ENCODE measurements at regions not wholly inside any gene's neighbourhood (a gene's known extent, or its start where the extent isn't known, plus 50 kb on each side); places are given as distances from the start of the nearest gene placed in this dataset.

GRCh38 chr2:52710810-52711618 is 1056.6 kb upstream of the CHAC2 start:
- TF ChIP-seq CTCF (IDR thresholded peaks at IDR 0.05) (no peak), POLR2A (IDR thresholded peaks at IDR 0.05) (no peak)
- intact Hi-C loops (cut with DNase I; ENCODE audit: low total_unique reads) = no loop called here
- H3K4me3 ChIP-seq (ENCODE audit: low read depth, poor library complexity, severe bottlenecking) = no peak overlapping the region
- DNase-seq (ENCODE audit: low spot score in 2 of 2) = no peak
- 68 to 79% methylated on average over 5 of the region's 5 CpGs for WGBS, 2 donors

GRCh38 chr2:52704251-52704650 is 1063.4 kb upstream of the CHAC2 start:
- no peak overlapping the region for H3K4me3 ChIP-seq (ENCODE audit: low read depth, poor library complexity, severe bottlenecking)
- DNase-seq (ENCODE audit: low spot score in 2 of 2) = no peak
- no peak for TF ChIP-seq POLR2A (IDR thresholded peaks at IDR 0.05)
- TF ChIP-seq CTCF (IDR thresholded peaks at IDR 0.05) = no peak
- intact Hi-C loops (cut with DNase I; ENCODE audit: low total_unique reads) = no loop called here

- intact Hi-C loops (cut with DNase I; ENCODE audit: low total_unique reads) = no loop called here
- TF ChIP-seq POLR2A (IDR thresholded peaks at IDR 0.05) (no peak), CTCF (IDR thresholded peaks at IDR 0.05) (no peak)
- no peak overlapping the region for H3K4me3 ChIP-seq (ENCODE audit: low read depth, poor library complexity, severe bottlenecking)
- WGBS, 2 donors = 73 to 74% methylated on average over 4 of the region's 4 CpGs
- no peak for DNase-seq (ENCODE audit: low spot score in 2 of 2)
Measured at GRCh38 chr2:52703004-52703403, 1064.6 kb upstream of the CHAC2 start.

GRCh38 chr2:52698408-52698807 is 1069.2 kb upstream of the CHAC2 start:
- intact Hi-C loops (cut with DNase I; ENCODE audit: low total_unique reads) = no loop called here
- WGBS, 2 donors = 51 to 75% methylated on average over 3 of the region's 3 CpGs
- no peak for DNase-seq (ENCODE audit: low spot score in 2 of 2)
- no peak for TF ChIP-seq POLR2A (IDR thresholded peaks at IDR 0.05)
- no peak for TF ChIP-seq CTCF (IDR thresholded peaks at IDR 0.05)
- H3K4me3 ChIP-seq (ENCODE audit: low read depth, poor library complexity, severe bottlenecking) = no peak overlapping the region

GRCh38 chr2:52697690-52698089 is 1069.9 kb upstream of the CHAC2 start:
- no peak overlapping the region for H3K4me3 ChIP-seq (ENCODE audit: low read depth, poor library complexity, severe bottlenecking)
- no peak for DNase-seq (ENCODE audit: low spot score in 2 of 2)
- TF ChIP-seq POLR2A (IDR thresholded peaks at IDR 0.05) (no peak), CTCF (IDR thresholded peaks at IDR 0.05) (no peak)
- intact Hi-C loops (cut with DNase I; ENCODE audit: low total_unique reads) = no loop called here
- 93 to 96% methylated on average over 4 of the region's 4 CpGs for WGBS, 2 donors

GRCh38 chr2:52695731-52696130 is 1071.9 kb upstream of the CHAC2 start:
- H3K4me3 ChIP-seq (ENCODE audit: low read depth, poor library complexity, severe bottlenecking) = no peak overlapping the region
- no peak for TF ChIP-seq POLR2A (IDR thresholded peaks at IDR 0.05)
- no peak for TF ChIP-seq CTCF (IDR thresholded peaks at IDR 0.05)
- intact Hi-C loops (cut with DNase I; ENCODE audit: low total_unique reads) = no loop called here
- DNase-seq (ENCODE audit: low spot score in 2 of 2) = no peak
- 69 to 78% methylated on average over 3 of the region's 3 CpGs for WGBS, 2 donors

All from lower leg skin (tissue), 4 donors.